Loucy (cell line): ENCODE measurements at regions not wholly inside any gene's neighbourhood (a gene's known extent, or its start where the extent isn't known, plus 50 kb on each side); places are given as distances from the start of the nearest gene placed in this dataset.

ENCODE experiments used
- EZH2phosphoT487 ChIP-seq: fragments of 200-600 bp; IDR thresholded peaks from 2 replicates; pipeline ENCODE4 v1.6.1; 2018; ENCODE audit warnings: antibody characterized with exemption, mild to moderate bottlenecking, moderate library complexity, borderline replicate concordance
- TF ChIP-seq, protein P1 (sequence below): fragments of 200-600 bp; sonication (generic); conservative IDR thresholded peaks from 2 replicates; pipeline ENCODE4 v1.5.1; 2014; ENCODE audit warnings: mild to moderate bottlenecking, antibody characterized with exemption, low read length

DNA sequence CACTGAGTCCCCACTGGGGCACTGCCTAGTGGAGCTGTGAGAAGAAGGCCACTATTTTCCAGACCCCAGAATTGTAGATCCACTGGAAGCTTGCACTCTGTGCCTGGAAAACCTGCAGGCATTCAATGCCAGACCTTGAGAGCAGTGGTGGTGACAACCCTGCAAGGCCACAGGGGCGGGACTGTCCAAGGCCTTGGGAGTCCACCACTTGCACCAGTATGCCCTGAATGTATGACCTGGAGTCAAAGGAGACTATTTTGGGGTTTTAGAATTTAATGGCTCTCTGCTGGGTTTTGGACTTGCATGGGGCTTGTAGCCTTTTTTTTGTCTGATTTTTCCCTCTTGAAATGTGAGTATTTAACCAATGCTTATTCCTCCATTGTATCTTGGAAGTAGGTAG, 145.8 kb downstream of the MSN start:
- TF ChIP-seq, protein P1, sequence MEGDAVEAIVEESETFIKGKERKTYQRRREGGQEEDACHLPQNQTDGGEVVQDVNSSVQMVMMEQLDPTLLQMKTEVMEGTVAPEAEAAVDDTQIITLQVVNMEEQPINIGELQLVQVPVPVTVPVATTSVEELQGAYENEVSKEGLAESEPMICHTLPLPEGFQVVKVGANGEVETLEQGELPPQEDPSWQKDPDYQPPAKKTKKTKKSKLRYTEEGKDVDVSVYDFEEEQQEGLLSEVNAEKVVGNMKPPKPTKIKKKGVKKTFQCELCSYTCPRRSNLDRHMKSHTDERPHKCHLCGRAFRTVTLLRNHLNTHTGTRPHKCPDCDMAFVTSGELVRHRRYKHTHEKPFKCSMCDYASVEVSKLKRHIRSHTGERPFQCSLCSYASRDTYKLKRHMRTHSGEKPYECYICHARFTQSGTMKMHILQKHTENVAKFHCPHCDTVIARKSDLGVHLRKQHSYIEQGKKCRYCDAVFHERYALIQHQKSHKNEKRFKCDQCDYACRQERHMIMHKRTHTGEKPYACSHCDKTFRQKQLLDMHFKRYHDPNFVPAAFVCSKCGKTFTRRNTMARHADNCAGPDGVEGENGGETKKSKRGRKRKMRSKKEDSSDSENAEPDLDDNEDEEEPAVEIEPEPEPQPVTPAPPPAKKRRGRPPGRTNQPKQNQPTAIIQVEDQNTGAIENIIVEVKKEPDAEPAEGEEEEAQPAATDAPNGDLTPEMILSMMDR = no peak
- no peak for TF ChIP-seq EZH2phosphoT487
